ENCODE measurements at regions not wholly inside any gene's neighbourhood (a gene's known extent, or its start where the extent isn't known, plus 50 kb on each side); places are given as distances from the start of the nearest gene placed in this dataset.

GRCh38 chr5:29263915-29264351 lies 1929.6 kb upstream of the CDH6 start:
- no peak for TF ChIP-seq EP300 (IDR thresholded peaks at IDR 0.05)
- TF ChIP-seq CTCF (IDR thresholded peaks at IDR 0.05), result no peak
- no peak for TF ChIP-seq POLR2A (IDR thresholded peaks at IDR 0.05)
- TF ChIP-seq POLR2AphosphoS5 (IDR thresholded peaks at IDR 0.05), result no peak
- whole genome bisulfite sequencing, result 76% methylated on average over 4 of the region's 4 CpGs
- no peak for DNase-seq (ENCODE audit: low spot score in 2 of 2)
- Histone ChIP-seq H3K4me1 (no peaks in the 10 kb centered on the region), H3K4me3 (no peak overlapping the region), H3K36me3 (no peaks in the 10 kb centered on the region), H3K9me3 (no peaks in the 10 kb centered on the region), H3K27me3 (no peaks in the 10 kb centered on the region), H3K27ac (no peak overlapping the region)

- H3K27ac ChIP-seq, result no peak overlapping the region
- H3K9me3 ChIP-seq, result no peaks in the 10 kb centered on the region
- H3K4me1 ChIP-seq, result no peaks in the 10 kb centered on the region
- 71% methylated on average over 3 of the region's 3 CpGs for WGBS
- TF ChIP-seq POLR2AphosphoS5 (IDR thresholded peaks at IDR 0.05) (no peak), CTCF (IDR thresholded peaks at IDR 0.05) (no peak), POLR2A (IDR thresholded peaks at IDR 0.05) (no peak), EP300 (IDR thresholded peaks at IDR 0.05) (no peak)
- no peak for DNase-seq (ENCODE audit: low spot score in 2 of 2)
- H3K36me3 ChIP-seq, result no peaks in the 10 kb centered on the region
- H3K27me3 ChIP-seq, result no peaks in the 10 kb centered on the region
- H3K4me3 ChIP-seq, result no peak overlapping the region
Measured at GRCh38 chr5:29262339-29263123, 1931.0 kb upstream of the CDH6 start.

- Histone ChIP-seq H3K4me1 (no peaks in the 10 kb centered on the region), H3K36me3 (no peaks in the 10 kb centered on the region), H3K9me3 (peaks cover 3% of the 10 kb centered on the region), H3K4me3 (no peak overlapping the region), H3K27ac (no peak overlapping the region), H3K27me3 (no peaks in the 10 kb centered on the region)
- no peak for DNase-seq (ENCODE audit: low spot score in 2 of 2)
- TF ChIP-seq POLR2A (IDR thresholded peaks at IDR 0.05) (no peak), EP300 (IDR thresholded peaks at IDR 0.05) (no peak), CTCF (IDR thresholded peaks at IDR 0.05) (no peak), POLR2AphosphoS5 (IDR thresholded peaks at IDR 0.05) (no peak)
- WGBS, result 83% methylated on average over 1 of the region's 1 CpG
Measured at GRCh38 chr5:29261213-29261612, 1932.3 kb upstream of the CDH6 start.

- 92% methylated on average over 2 of the region's 2 CpGs for WGBS
- Histone ChIP-seq H3K27ac (no peak overlapping the region), H3K4me1 (no peaks in the 10 kb centered on the region), H3K36me3 (no peaks in the 10 kb centered on the region), H3K27me3 (no peaks in the 10 kb centered on the region), H3K9me3 (peaks cover 3% of the 10 kb centered on the region), H3K4me3 (no peak overlapping the region)
- TF ChIP-seq EP300 (IDR thresholded peaks at IDR 0.05) (no peak), CTCF (IDR thresholded peaks at IDR 0.05) (no peak), POLR2AphosphoS5 (IDR thresholded peaks at IDR 0.05) (no peak), POLR2A (IDR thresholded peaks at IDR 0.05) (no peak)
- no peak for DNase-seq (ENCODE audit: low spot score in 2 of 2)
Measured at GRCh38 chr5:29252390-29252789, 1941.1 kb upstream of the CDH6 start.

GRCh38 chr5:29247346-29248028 lies 1946.0 kb upstream of the CDH6 start:
- Histone ChIP-seq H3K4me3 (no peak overlapping the region), H3K36me3 (no peaks in the 10 kb centered on the region), H3K4me1 (no peaks in the 10 kb centered on the region), H3K9me3 (no peaks in the 10 kb centered on the region), H3K27me3 (no peaks in the 10 kb centered on the region), H3K27ac (no peak overlapping the region)
- no peak for DNase-seq (ENCODE audit: low spot score in 2 of 2)
- WGBS, result 45% methylated on average over 2 of the region's 2 CpGs
- TF ChIP-seq EP300 (IDR thresholded peaks at IDR 0.05), result no peak
- TF ChIP-seq CTCF (IDR thresholded peaks at IDR 0.05), result no peak
